ENCODE measurements at regions not wholly inside any gene's neighbourhood (a gene's known extent, or its start where the extent isn't known, plus 50 kb on each side); places are given as distances from the start of the nearest gene placed in this dataset.

GRCh38 chr9:84438391-84438790 is 97.8 kb upstream of the SLC28A3 start:
- no peak for TF ChIP-seq POLR2A (IDR thresholded peaks at IDR 0.05; ENCODE audit: low read depth)
- TF ChIP-seq CTCF (IDR thresholded peaks at IDR 0.05): no peak

Data from esophagus muscularis mucosa (tissue), 3 donors.